Liver (tissue), 8 donors: ENCODE measurements at regions not wholly inside any gene's neighbourhood (a gene's known extent, or its start where the extent isn't known, plus 50 kb on each side); places are given as distances from the start of the nearest gene placed in this dataset.

Experiments
- DNase-seq: peaks from one replicate; pipeline ENCODE4 v3.0.0-alpha.2; 2017; ENCODE audit warnings: low spot score
- H3K27ac ChIP-seq, 2 donors: one replicate each; pipeline ENCODE4 v1.7.0; 2013; ENCODE audit warnings: inconsistent platforms in 2 of 2, low read length in 2 of 2, control low read depth in 1 of 2, low read depth in 1 of 2, mild to moderate bottlenecking in 1 of 2
- H3K27me3 ChIP-seq, 4 donors: one replicate each; pipeline versions ENCODE4 v1.6.1 to v1.7.0; 2013; ENCODE audit warnings: low read length in 3 of 4, inconsistent platforms in 1 of 4, mild to moderate bottlenecking in 1 of 4, moderate library complexity in 1 of 4; ENCODE audit not compliant: control insufficient read depth in 4 of 4, insufficient read depth in 4 of 4
- H3K36me3 ChIP-seq, 4 donors: one replicate each; pipeline versions ENCODE4 v1.6.1 to v1.7.0; 2013; ENCODE audit warnings: low read length in 3 of 4, mild to moderate bottlenecking in 3 of 4, low read depth in 1 of 4, moderate library complexity in 1 of 4; ENCODE audit not compliant: control insufficient read depth in 4 of 4, insufficient read depth in 3 of 4
- H3K4me1 ChIP-seq, 4 donors: one replicate each; pipeline versions ENCODE4 v1.6.1 to v1.7.0; 2013; ENCODE audit warnings: low read length in 3 of 4, mild to moderate bottlenecking in 3 of 4, moderate library complexity in 1 of 4; ENCODE audit not compliant: control insufficient read depth in 4 of 4, insufficient read depth in 4 of 4
- H3K4me3 ChIP-seq, 3 donors: one replicate each; pipeline versions ENCODE4 v1.6.1 to v1.7.0; 2013; ENCODE audit warnings: low read length in 3 of 3, control low read depth in 1 of 3, low read depth in 1 of 3, mild to moderate bottlenecking in 1 of 3
- H3K9ac ChIP-seq, 2 donors: one replicate each; pipeline ENCODE4 v1.7.0; 2013; ENCODE audit warnings: low read length in 2 of 2, mild to moderate bottlenecking in 2 of 2, moderate library complexity in 2 of 2, control low read depth in 1 of 2, low read depth in 1 of 2
- H3K9me3 ChIP-seq, 4 donors: one replicate each; pipeline versions ENCODE4 v1.6.1 to v1.7.0; 2013; ENCODE audit warnings: low read length in 3 of 4; ENCODE audit not compliant: control insufficient read depth in 4 of 4
- ATF3 ChIP-seq: IDR thresholded peaks from 2 replicates; pipeline ENCODE4 v1.6.1; 2016; ENCODE audit warnings: antibody characterized with exemption
- CTCF ChIP-seq: fragments of 150-350 bp; IDR thresholded peaks from 2 replicates; pipeline ENCODE4 v1.5.1; 2017; ENCODE audit warnings: improper control_type of control experiment, low read depth, low read length; ENCODE audit not compliant: missing input control
- EGR1 ChIP-seq, 2 donors: IDR thresholded peaks; 2 replicates each; pipeline ENCODE4 v1.6.1; 2016 to 2018; ENCODE audit warnings: antibody characterized with exemption in 2 of 2, low read depth in 2 of 2
- FOXA1 ChIP-seq: IDR thresholded peaks from 2 replicates; pipeline ENCODE4 v1.6.1; 2016; ENCODE audit warnings: antibody characterized with exemption
- FOXA2 ChIP-seq: IDR thresholded peaks from 2 replicates; pipeline ENCODE4 v1.6.1; 2016; ENCODE audit warnings: antibody characterized with exemption
- GABPA ChIP-seq, 2 donors: IDR thresholded peaks in 1 of 2; conservative IDR thresholded peaks in 1 of 2; 2 replicates each; pipeline ENCODE4 v1.6.1; 2016; ENCODE audit warnings: antibody characterized with exemption in 2 of 2, mild to moderate bottlenecking in 1 of 2, moderate library complexity in 1 of 2
- HNF4A ChIP-seq, 2 donors: conservative IDR thresholded peaks; 2 replicates each; pipeline ENCODE4 v1.6.1; 2016; ENCODE audit warnings: antibody characterized with exemption in 2 of 2, mild to moderate bottlenecking in 2 of 2
- HNF4G ChIP-seq: IDR thresholded peaks from 2 replicates; pipeline ENCODE4 v1.6.1; 2016; ENCODE audit warnings: antibody characterized with exemption
- JUND ChIP-seq, 2 donors: IDR thresholded peaks; 2 replicates each; pipeline ENCODE4 v1.6.1; 2016; ENCODE audit warnings: antibody characterized with exemption in 2 of 2
- MAX ChIP-seq: IDR thresholded peaks from 2 replicates; pipeline ENCODE4 v1.6.1; 2016; ENCODE audit warnings: antibody characterized with exemption
- NR2F2 ChIP-seq: IDR thresholded peaks from 2 replicates; pipeline ENCODE4 v1.6.1; 2016; ENCODE audit warnings: antibody characterized with exemption
- RAD21 ChIP-seq, 2 donors: IDR thresholded peaks; 2 replicates each; pipeline ENCODE4 v1.6.1; 2016; ENCODE audit warnings: antibody characterized with exemption in 2 of 2, mild to moderate bottlenecking in 2 of 2
- REST ChIP-seq: IDR thresholded peaks from 2 replicates; pipeline ENCODE4 v1.6.1; 2016; ENCODE audit warnings: antibody characterized with exemption, mild to moderate bottlenecking
- RXRA ChIP-seq, 2 donors: IDR thresholded peaks; 2 replicates each; pipeline ENCODE4 v1.6.1; 2017 to 2018; ENCODE audit warnings: antibody characterized with exemption in 2 of 2, mild to moderate bottlenecking in 1 of 2
- SP1 ChIP-seq: IDR thresholded peaks from 2 replicates; pipeline ENCODE4 v1.6.1; 2018; ENCODE audit warnings: antibody characterized with exemption, mild to moderate bottlenecking
- TAF1 ChIP-seq: conservative IDR thresholded peaks from 2 replicates; pipeline ENCODE4 v1.6.1; 2016; ENCODE audit warnings: antibody characterized with exemption, mild to moderate bottlenecking
- YY1 ChIP-seq: IDR thresholded peaks from 2 replicates; pipeline ENCODE4 v1.6.1; 2016; ENCODE audit warnings: antibody characterized with exemption, mild to moderate bottlenecking
- ZBTB33 ChIP-seq: IDR thresholded peaks from 2 replicates; pipeline ENCODE4 v1.6.1; 2016; ENCODE audit warnings: antibody characterized with exemption
- WGBS: extraction: QIAGEN DNeasy Blood & Tissue Kit; methylation state at CpG from one replicate; pipeline ENCODE4 v1.1.7; 2013; 5-methylcytosine and 5-hydroxymethylcytosine counted together
- donor health status: healthy.
- donor health status: healthy.
- donor health status: healthy.
- donor health status: healthy.
- donor health status: healthy.

- no peak overlapping the region for H3K9ac ChIP-seq
- H3K36me3 ChIP-seq: no peaks in the 10 kb centered on the region
- peaks cover 0 to under 1% (median 0%) of the 10 kb centered on the region in 4 donors for H3K27me3 ChIP-seq
- H3K4me3 ChIP-seq: no peak overlapping the region
- no peak for TF ChIP-seq JUND (IDR thresholded peaks at IDR 0.05)
- no peak for TF ChIP-seq REST
- TF ChIP-seq GABPA (IDR thresholded peaks at IDR 0.05 in 1 of 2, conservative IDR thresholded peaks at IDR 0.05 in 1 of 2): no peak
- no peak for TF ChIP-seq NR2F2
- TF ChIP-seq ZBTB33: no peak
- TF ChIP-seq YY1: no peak
- no peak for TF ChIP-seq HNF4G
- TF ChIP-seq MAX: no peak
- no peak for TF ChIP-seq FOXA2
- TF ChIP-seq EGR1 (IDR thresholded peaks at IDR 0.05; ENCODE audit: low read depth in 2 of 2): no peak
- TF ChIP-seq ATF3: no peak
- TF ChIP-seq SP1: no peak
- TF ChIP-seq RAD21 (IDR thresholded peaks at IDR 0.05): no peak
- no peak for TF ChIP-seq HNF4A (conservative IDR thresholded peaks at IDR 0.05)
- no peak for TF ChIP-seq RXRA (IDR thresholded peaks at IDR 0.05)
- TF ChIP-seq CTCF: no peak
- TF ChIP-seq FOXA1: no peak
- TF ChIP-seq TAF1: no peak
- 90% methylated on average over 5 of the region's 5 CpGs for WGBS
- H3K4me1 ChIP-seq: no peaks in the 10 kb centered on the region
- peak overlapping the region in 1 of 2 donors; percentile 22 for H3K27ac ChIP-seq
- no peaks in the 10 kb centered on the region for H3K9me3 ChIP-seq
- no peak for DNase-seq
Observed at GRCh38 chr6:111972745-111973117, 81.2 kb upstream of the CCN6 start.
